Stimulated activated CD4-positive, alpha-beta T cell treated with anti-CD3 and anti-CD28 coated beads, Interleukin-2, amount 100 ng/mL, for 24 hours (primary cell): ENCODE measurements at regions not wholly inside any gene's neighbourhood (a gene's known extent, or its start where the extent isn't known, plus 50 kb on each side); places are given as distances from the start of the nearest gene placed in this dataset.

Experiments used
- DNase-seq, 2 donors: peaks; one replicate each; pipeline ENCODE4 v3.0.0-alpha.2; 2020

DNA sequence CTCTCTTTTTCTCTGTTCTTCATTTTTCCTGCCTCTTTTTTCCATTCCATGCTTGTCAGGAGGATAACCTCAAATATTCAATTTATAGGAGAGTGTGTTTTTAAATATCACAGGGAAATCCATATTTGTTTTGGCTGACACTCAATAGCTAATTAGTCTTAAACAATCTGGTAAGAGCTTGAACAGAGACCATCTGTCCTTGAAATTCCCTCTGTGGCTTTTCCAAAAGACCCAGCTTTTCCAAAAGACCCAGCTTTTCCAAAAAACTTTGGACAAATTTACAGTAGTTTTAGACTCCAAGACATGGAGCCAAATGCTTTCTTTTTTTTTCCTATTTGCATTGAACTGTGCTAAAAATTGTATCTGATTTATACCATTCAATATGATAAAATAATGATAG, 127.4 kb upstream of the FAM83B start:
- DNase-seq: no peak

DNA sequence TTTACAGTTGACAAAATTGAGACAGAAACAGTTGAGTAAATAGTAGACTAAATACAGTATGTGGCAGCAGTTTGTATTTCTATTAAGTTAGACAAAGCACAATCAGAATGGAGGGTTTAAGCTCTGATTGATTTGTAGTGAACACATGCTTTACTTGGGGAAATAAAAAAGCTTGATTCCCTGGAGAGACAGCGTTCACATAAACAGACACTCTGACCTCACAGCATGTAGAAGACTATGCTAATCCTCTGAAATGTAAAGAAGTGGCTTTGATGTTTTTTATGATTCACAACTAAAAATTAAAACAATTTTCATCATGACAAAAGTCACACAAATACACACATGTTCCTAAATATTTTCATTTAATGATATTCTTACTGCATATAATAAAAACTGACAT, 126.9 kb upstream of the FAM83B start:
- no peak for DNase-seq

DNA sequence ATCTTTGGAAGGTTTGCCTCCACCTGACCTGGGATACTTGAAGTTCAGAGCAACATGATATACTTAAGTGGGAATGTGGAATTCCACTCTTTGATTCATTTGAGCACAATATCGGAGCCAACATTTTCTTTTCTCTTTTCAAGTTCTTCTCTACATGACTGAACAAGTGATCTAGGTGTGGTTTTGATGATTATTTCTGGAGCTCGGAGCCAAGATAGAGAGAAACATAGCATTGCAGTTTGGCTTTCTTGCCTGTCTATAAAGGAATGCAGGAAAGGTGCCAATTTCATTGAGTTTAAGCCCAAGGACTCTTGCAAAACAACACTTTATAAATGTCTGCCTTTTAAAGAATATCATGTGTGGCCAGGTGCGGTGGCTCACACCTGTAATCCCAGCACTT, 124.2 kb upstream of the FAM83B start:
- DNase-seq: no peak

DNA sequence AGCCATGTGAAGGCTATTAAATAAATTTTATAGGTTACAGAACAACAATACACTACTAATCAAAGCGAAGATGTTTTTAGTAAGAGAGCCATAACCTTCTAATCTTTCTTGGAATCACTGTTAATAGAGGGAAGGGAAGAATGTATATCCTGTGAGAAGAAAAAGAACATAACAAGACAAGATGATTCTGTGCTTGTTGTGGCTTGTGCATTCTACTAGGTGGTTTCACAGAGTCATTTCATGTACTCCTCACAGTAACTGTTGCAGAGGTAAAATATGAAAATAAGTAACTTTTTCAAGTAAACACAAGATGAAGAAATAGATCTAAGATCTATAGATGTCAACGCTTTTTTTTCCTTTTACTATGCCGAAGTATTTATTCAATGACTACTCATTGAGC, 116.9 kb upstream of the FAM83B start:
- DNase-seq: no peak

- DNase-seq: no peak
Measured at GRCh38 chr6:54730767-54731630, 115.6 kb upstream of the FAM83B start.

GRCh38 chr6:54737247-54737646, 109.3 kb upstream of the FAM83B start:
- DNase-seq: peak in 1 of 2 donors; percentile 7

- DNase-seq: no peak
Measured at GRCh38 chr6:54747955-54748354, 98.6 kb upstream of the FAM83B start.

DNA sequence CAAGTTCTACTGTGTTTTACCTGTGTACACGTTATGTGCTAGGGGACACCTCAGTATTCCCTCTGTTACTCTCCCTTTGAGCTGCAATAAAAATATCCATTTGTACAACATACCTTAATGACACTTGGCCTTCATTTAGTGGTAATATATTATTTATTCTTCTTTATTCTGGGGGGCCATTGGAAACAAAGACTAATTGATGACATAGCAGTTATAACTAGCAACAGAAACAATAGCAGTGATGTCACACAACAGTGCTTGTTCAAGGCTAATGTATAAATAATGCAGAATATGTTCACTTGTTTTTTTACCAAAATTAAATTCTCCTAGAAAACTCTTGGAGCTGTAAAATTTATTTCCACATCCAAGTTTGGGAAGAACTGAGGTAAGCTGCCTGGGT, 92.2 kb upstream of the FAM83B start:
- DNase-seq: no peak

GRCh38 chr6:54758340-54758739, 88.2 kb upstream of the FAM83B start:
- DNase-seq: no peak

DNA sequence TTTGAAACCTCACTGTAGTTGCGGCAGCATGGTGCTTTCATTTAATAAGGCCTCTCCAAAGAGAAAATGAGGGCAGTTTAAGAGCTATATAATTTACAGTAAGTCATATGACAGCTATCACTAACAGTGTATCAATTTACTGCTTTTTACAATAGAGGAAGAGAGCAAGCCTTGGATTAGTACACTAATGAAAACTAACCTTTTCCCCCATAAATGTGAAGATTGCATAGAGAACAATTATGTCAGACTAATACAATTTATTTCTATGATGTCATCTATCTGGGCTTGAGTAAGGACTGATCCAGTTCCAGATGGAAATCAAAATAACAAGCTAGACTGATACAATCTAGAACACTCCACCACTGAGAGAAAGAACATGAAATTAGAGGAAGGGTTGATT, 78.1 kb upstream of the FAM83B start:
- no peak for DNase-seq

GRCh38 chr6:54770328-54770727, 76.2 kb upstream of the FAM83B start:
- DNase-seq: no peak

DNA sequence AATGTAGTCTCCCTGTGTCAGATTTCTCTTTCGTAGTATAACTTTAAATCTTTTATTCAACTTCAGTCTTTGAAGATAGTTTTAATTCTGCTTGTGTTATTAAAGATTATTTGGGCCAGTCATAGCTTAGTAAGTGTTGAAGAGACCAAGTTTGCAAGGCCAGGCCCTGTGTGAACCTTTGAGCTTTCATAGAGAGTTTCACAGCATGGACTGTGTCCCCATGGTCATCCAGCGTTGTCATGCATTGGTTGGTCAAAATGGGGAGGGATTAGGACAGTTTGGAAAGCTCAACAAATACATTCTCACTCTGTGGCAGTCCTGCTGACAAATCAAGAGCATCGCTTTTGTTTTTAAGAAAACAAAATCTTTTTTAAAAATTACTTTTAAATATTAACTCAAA, 74.6 kb upstream of the FAM83B start:
- no peak for DNase-seq

DNA sequence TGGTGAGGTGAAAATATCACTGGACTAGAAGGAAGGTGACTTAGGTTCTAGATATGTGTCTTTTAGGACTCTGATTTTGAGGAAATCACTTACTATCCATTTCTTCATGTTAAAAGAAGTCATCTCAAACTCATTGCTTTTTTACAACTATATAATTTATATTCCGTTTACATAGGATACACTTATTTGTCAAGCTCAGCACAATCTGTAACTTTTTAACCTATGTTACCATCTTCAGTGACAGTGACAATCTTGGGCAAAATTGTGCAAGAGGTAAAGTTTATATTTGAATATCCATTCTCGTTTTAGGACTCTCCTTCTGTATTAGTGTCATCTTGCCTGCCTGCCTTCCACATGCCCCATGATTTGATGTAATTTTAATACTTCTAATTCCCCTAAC, 74.0 kb upstream of the FAM83B start:
- no peak for DNase-seq

- DNase-seq: no peak
Measured at GRCh38 chr6:54775576-54775975, 71.0 kb upstream of the FAM83B start.

GRCh38 chr6:54776891-54777290, 69.7 kb upstream of the FAM83B start:
- no peak for DNase-seq

- DNase-seq: no peak
Measured at GRCh38 chr6:54778731-54779130, 67.8 kb upstream of the FAM83B start.

GRCh38 chr6:54784011-54784410, 62.6 kb upstream of the FAM83B start:
- no peak for DNase-seq

DNA sequence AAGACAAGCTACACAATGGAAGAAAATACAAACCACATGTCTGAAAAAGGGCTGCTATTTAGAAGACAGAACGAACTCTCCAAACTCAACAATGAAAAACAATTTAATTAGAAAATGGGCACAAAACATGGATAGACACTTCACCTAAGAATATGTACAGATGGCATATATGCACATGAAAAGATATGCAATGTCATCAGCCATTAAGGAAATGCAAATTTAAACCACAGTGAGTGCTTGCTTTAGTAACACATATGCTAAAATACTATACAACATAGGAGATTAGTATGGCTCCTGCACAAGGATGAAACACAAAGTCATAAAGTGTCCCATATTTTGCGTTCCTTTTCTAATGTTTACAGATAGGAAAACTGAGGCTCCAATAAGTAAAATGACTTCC, 60.4 kb upstream of the FAM83B start:
- DNase-seq: no peak

- no peak for DNase-seq
Measured at GRCh38 chr6:54787825-54788224, 58.7 kb upstream of the FAM83B start.
